Lower lobe of right lung (tissue), 2 donors: ENCODE measurements at regions not wholly inside any gene's neighbourhood (a gene's known extent, or its start where the extent isn't known, plus 50 kb on each side); places are given as distances from the start of the nearest gene placed in this dataset.

Source experiments
- ATAC-seq, 2 donors: fragments of 200-7000 bp; cut with Tn5 transposase; one replicate each; pipeline ENCODE4 v1.9.1; 2020 to 2022; ENCODE audit warnings: mild to moderate bottlenecking in 2 of 2, moderate library complexity in 2 of 2
- DNase-seq: peaks from one replicate; pipeline ENCODE4 v3.0.0-alpha.2; 2020
- H3K27ac ChIP-seq: fragments of 200-600 bp; one replicate; pipeline ENCODE4 v1.8.0; 2022
- H3K27me3 ChIP-seq: fragments of 200-600 bp; one replicate; pipeline ENCODE4 v1.8.0; 2022; ENCODE audit warnings: low read depth
- H3K36me3 ChIP-seq: fragments of 200-600 bp; one replicate; pipeline ENCODE4 v1.8.0; 2022; ENCODE audit warnings: mild to moderate bottlenecking
- H3K4me1 ChIP-seq: fragments of 200-600 bp; one replicate; pipeline ENCODE4 v1.8.0; 2022
- H3K4me3 ChIP-seq: fragments of 200-600 bp; one replicate; pipeline ENCODE4 v1.8.0; 2022; ENCODE audit warnings: mild to moderate bottlenecking
- H3K9me3 ChIP-seq: fragments of 200-600 bp; one replicate; pipeline ENCODE4 v1.8.0; 2022
- CTCF ChIP-seq: fragments of 200-600 bp; IDR thresholded peaks from one replicate; pipeline ENCODE4 v1.8.0; 2022; ENCODE audit warnings: antibody characterized with exemption, mild to moderate bottlenecking
- intact Hi-C: fragments of 100-400 bp; cut with DNase I; formaldehyde crosslinking; loops from one replicate; pipeline ENCODE4 v1.11.0; 2022
- donor health status: DM: no; HTN: yes; CAD: no; lungs with severe emphysema.

- TF ChIP-seq CTCF = no peak
- DNase-seq (no peak), ATAC-seq (no peak)
- intact Hi-C loops = no loop called here
- no peaks in the 10 kb centered on the region for H3K4me1 ChIP-seq
- H3K27me3 ChIP-seq = no peaks in the 10 kb centered on the region
- H3K36me3 ChIP-seq = no peaks in the 10 kb centered on the region
- H3K4me3 ChIP-seq = no peak overlapping the region
- no peak overlapping the region for H3K27ac ChIP-seq
- no peaks in the 10 kb centered on the region for H3K9me3 ChIP-seq
Measured at GRCh38 chr5:103901885-103902284, 339.3 kb upstream of the NUDT12 start.

GRCh38 chr5:103896593-103896992, 334.0 kb upstream of the NUDT12 start:
- Histone ChIP-seq H3K36me3 (no peaks in the 10 kb centered on the region), H3K4me3 (no peak overlapping the region), H3K9me3 (no peaks in the 10 kb centered on the region), H3K27ac (no peak overlapping the region), H3K27me3 (no peaks in the 10 kb centered on the region), H3K4me1 (no peaks in the 10 kb centered on the region)
- no peak for TF ChIP-seq CTCF
- intact Hi-C loops = no loop called here
- DNase-seq = no peak
- no peak for ATAC-seq

- Histone ChIP-seq H3K4me3 (no peak overlapping the region), H3K27me3 (no peaks in the 10 kb centered on the region), H3K27ac (no peak overlapping the region), H3K9me3 (no peaks in the 10 kb centered on the region), H3K4me1 (no peaks in the 10 kb centered on the region), H3K36me3 (no peaks in the 10 kb centered on the region)
- TF ChIP-seq CTCF = no peak
- no peak for ATAC-seq
- intact Hi-C loops = no loop called here
- DNase-seq = no peak
Measured at GRCh38 chr5:103895738-103896137, 333.1 kb upstream of the NUDT12 start.

- Histone ChIP-seq H3K27ac (no peak overlapping the region), H3K4me1 (no peaks in the 10 kb centered on the region), H3K4me3 (no peak overlapping the region), H3K36me3 (no peaks in the 10 kb centered on the region), H3K9me3 (no peaks in the 10 kb centered on the region), H3K27me3 (no peaks in the 10 kb centered on the region)
- no peak for TF ChIP-seq CTCF
- ATAC-seq = no peak
- intact Hi-C loops = no loop called here
- no peak for DNase-seq
Measured at GRCh38 chr5:103894882-103895281, 332.3 kb upstream of the NUDT12 start.

- no peak for DNase-seq
- no peaks in the 10 kb centered on the region for H3K9me3 ChIP-seq
- no peaks in the 10 kb centered on the region for H3K27me3 ChIP-seq
- no peak for TF ChIP-seq CTCF
- no peaks in the 10 kb centered on the region for H3K4me1 ChIP-seq
- no peak overlapping the region for H3K4me3 ChIP-seq
- H3K27ac ChIP-seq = no peak overlapping the region
- intact Hi-C loops = no loop called here
- ATAC-seq = no peak
- H3K36me3 ChIP-seq = no peaks in the 10 kb centered on the region
Measured at GRCh38 chr5:103891151-103891550, 328.6 kb upstream of the NUDT12 start.

GRCh38 chr5:103890313-103890712, 327.7 kb upstream of the NUDT12 start:
- H3K36me3 ChIP-seq = no peaks in the 10 kb centered on the region
- H3K27ac ChIP-seq = no peak overlapping the region
- no peak overlapping the region for H3K4me3 ChIP-seq
- H3K4me1 ChIP-seq = no peaks in the 10 kb centered on the region
- no peaks in the 10 kb centered on the region for H3K27me3 ChIP-seq
- H3K9me3 ChIP-seq = no peaks in the 10 kb centered on the region
- ATAC-seq (no peak), DNase-seq (no peak)
- TF ChIP-seq CTCF = no peak
- intact Hi-C loops = no loop called here
